ENCODE measurements at regions not wholly inside any gene's neighbourhood (a gene's known extent, or its start where the extent isn't known, plus 50 kb on each side); places are given as distances from the start of the nearest gene placed in this dataset.
A peak's percentile ranks its signal among the peaks of the same experiment; 100 is the strongest.
"Not testable (repeated sequence)": the region's sequence is repeated elsewhere in the genome, so short reads cannot be mapped to it uniquely, and the experiment has no call there.

GRCh38 chr3:159859836-159860235 lies 128.8 kb upstream of the IL12A start:
- no peak for DNase-seq

GRCh38 chr3:159860269-159861116 lies 128.1 kb upstream of the IL12A start:
- peak in 1 of 2 donors; percentile 81 for DNase-seq

- DNase-seq, result peak in 1 of 2 donors; percentile 84
These were observed 127.2 kb upstream of the IL12A start for GRCh38 chr3:159861369-159861987.

GRCh38 chr3:159865041-159865579 lies 123.5 kb upstream of the IL12A start:
- DNase-seq, result no peak

GRCh38 chr3:159866201-159866746 lies 122.4 kb upstream of the IL12A start:
- DNase-seq, result no peak

GRCh38 chr3:159867372-159867771 lies 121.3 kb upstream of the IL12A start:
- no peak for DNase-seq

GRCh38 chr3:159870723-159871122 lies 117.9 kb upstream of the IL12A start:
- no peak for DNase-seq

- peak in 1 of 2 donors; percentile 68 for DNase-seq
These were observed 116.1 kb upstream of the IL12A start for GRCh38 chr3:159872374-159873109.

- no peak for DNase-seq
These were observed 113.5 kb upstream of the IL12A start for GRCh38 chr3:159875116-159875515.

GRCh38 chr3:159877924-159878323 lies 110.7 kb upstream of the IL12A start:
- DNase-seq, result no peak

GRCh38 chr3:159879146-159879545 lies 109.5 kb upstream of the IL12A start:
- no peak for DNase-seq

- DNase-seq, result no peak
These were observed 109.0 kb upstream of the IL12A start for GRCh38 chr3:159879598-159879997.

- no peak for DNase-seq
These were observed 107.4 kb upstream of the IL12A start for GRCh38 chr3:159881208-159881607.

GRCh38 chr3:159881828-159882309 lies 106.8 kb upstream of the IL12A start:
- no peak for DNase-seq

- no peak for DNase-seq
These were observed 106.3 kb upstream of the IL12A start for GRCh38 chr3:159882367-159882766.

GRCh38 chr3:159882790-159883779 lies 105.5 kb upstream of the IL12A start:
- no peak for DNase-seq

GRCh38 chr3:159884661-159885402 lies 103.8 kb upstream of the IL12A start:
- peak in 1 of 2 donors; percentile 33 for DNase-seq

- DNase-seq, result no peak
These were observed 102.6 kb upstream of the IL12A start for GRCh38 chr3:159886050-159886449.

GRCh38 chr3:159886530-159886929 lies 102.1 kb upstream of the IL12A start:
- not testable (repeated sequence) for DNase-seq

- DNase-seq, result no peak
These were observed 101.5 kb upstream of the IL12A start for GRCh38 chr3:159887168-159887567.

- no peak for DNase-seq
These were observed 100.7 kb upstream of the IL12A start for GRCh38 chr3:159887911-159888310.
